ENCODE measurements at regions not wholly inside any gene's neighbourhood (a gene's known extent, or its start where the extent isn't known, plus 50 kb on each side); places are given as distances from the start of the nearest gene placed in this dataset.

- DNase-seq (ENCODE audit: low spot score) (no peak), ATAC-seq (no peak)
- Mint-ChIP-seq H3K27ac (no peak overlapping the region), H3K27me3 (ENCODE audit: low read depth) (no peaks in the 10 kb centered on the region), H3K9me3 (no peaks in the 10 kb centered on the region), H3K36me3 (no peaks in the 10 kb centered on the region), H3K4me1 (peaks cover 24% of the 10 kb centered on the region), H3K4me3 (no peak overlapping the region)
- POLR2A ChIA-PET, result no interaction called here
- CTCF ChIA-PET, result no interaction called here
- TF ChIP-seq ATF6 (CRISPR knock-in tag; IDR thresholded peaks at IDR 0.05), result no peak
- no peak for TF ChIP-seq USF1 (CRISPR knock-in tag; IDR thresholded peaks at IDR 0.05)
- no peak for TF ChIP-seq ZNF219 (CRISPR knock-in tag; IDR thresholded peaks at IDR 0.05; ENCODE audit: borderline replicate concordance)
- no peak for TF ChIP-seq SMAD3 (CRISPR knock-in tag; IDR thresholded peaks at IDR 0.05; ENCODE audit: borderline replicate concordance)
- TF ChIP-seq JUN (CRISPR knock-in tag; IDR thresholded peaks at IDR 0.05), result no peak
- no peak for TF ChIP-seq E2F4 (CRISPR knock-in tag; IDR thresholded peaks at IDR 0.05; ENCODE audit: borderline replicate concordance, low read depth)
- no peak for TF ChIP-seq GABPB1 (CRISPR knock-in tag; IDR thresholded peaks at IDR 0.05)
- TF ChIP-seq ZNF423 (CRISPR knock-in tag; IDR thresholded peaks at IDR 0.05), result no peak
- no peak for TF ChIP-seq FOXP4 (CRISPR knock-in tag; IDR thresholded peaks at IDR 0.05)
Observed at GRCh38 chr17:70368011-70368410, 198.7 kb downstream of the KCNJ2 start.

GRCh38 chr17:70369391-70369790, 200.1 kb downstream of the KCNJ2 start:
- TF ChIP-seq ZNF263 (CRISPR knock-in tag; IDR thresholded peaks at IDR 0.05; ENCODE audit: low read depth), result no peak
- TF ChIP-seq NR3C1 (CRISPR knock-in tag; conservative IDR thresholded peaks at IDR 0.05; ENCODE audit: low read depth), result no peak
- TF ChIP-seq RORB (CRISPR knock-in tag; IDR thresholded peaks at IDR 0.05), result no peak
- TF ChIP-seq ZNF396 (CRISPR knock-in tag; IDR thresholded peaks at IDR 0.05; ENCODE audit: borderline replicate concordance), result no peak
- TF ChIP-seq TEAD4 (CRISPR knock-in tag; IDR thresholded peaks at IDR 0.05), result no peak
- no peak for TF ChIP-seq ATF2 (CRISPR knock-in tag; IDR thresholded peaks at IDR 0.05; ENCODE audit: borderline replicate concordance, low read depth)
- TF ChIP-seq ETV6 (CRISPR knock-in tag; IDR thresholded peaks at IDR 0.05), result no peak
- no peak for TF ChIP-seq ATF3 (CRISPR knock-in tag; conservative IDR thresholded peaks at IDR 0.05)
- TF ChIP-seq ZNF232 (CRISPR knock-in tag; IDR thresholded peaks at IDR 0.05), result no peak
- no peak for TF ChIP-seq IRF2 (CRISPR knock-in tag; IDR thresholded peaks at IDR 0.05; ENCODE audit: borderline replicate concordance, low read depth)
- no peak for TF ChIP-seq ARID4B (CRISPR knock-in tag; IDR thresholded peaks at IDR 0.05; ENCODE audit: borderline replicate concordance)
- no peak for TF ChIP-seq TEAD1 (CRISPR knock-in tag; IDR thresholded peaks at IDR 0.05)
- ChIA-PET CTCF (no interaction called here), POLR2A (no interaction called here)
- Mint-ChIP-seq H3K4me3 (no peak overlapping the region), H3K9me3 (peaks cover 5% of the 10 kb centered on the region), H3K4me1 (peaks cover 24% of the 10 kb centered on the region), H3K27me3 (ENCODE audit: low read depth) (no peaks in the 10 kb centered on the region), H3K27ac (no peak overlapping the region), H3K36me3 (0 out of 2 replicates have a peak, but pooled peaks cover 3% of the 10 kb centered on the region)
- DNase-seq (ENCODE audit: low spot score) (no peak), ATAC-seq (no peak)
